GM18870 (cell line): ENCODE measurements at regions not wholly inside any gene's neighbourhood (a gene's known extent, or its start where the extent isn't known, plus 50 kb on each side); places are given as distances from the start of the nearest gene placed in this dataset.
"Not testable (repeated sequence)": the region's sequence is repeated elsewhere in the genome, so short reads cannot be mapped to it uniquely, and the experiment has no call there.

Experiments used
- ATAC-seq: cut with Tn5 transposase; IDR thresholded peaks from one replicate; pipeline ENCODE4 v1.9.1; 2021; ENCODE audit warnings: moderate library complexity; ENCODE audit not compliant: unreplicated experiment

GRCh38 chr6:167227984-167228383, 63.1 kb upstream of the UNC93A start:
- no peak for ATAC-seq

GRCh38 chr6:167229586-167229985, 61.5 kb upstream of the UNC93A start:
- ATAC-seq: no peak

GRCh38 chr6:167230288-167230687, 60.8 kb upstream of the UNC93A start:
- no peak for ATAC-seq

DNA sequence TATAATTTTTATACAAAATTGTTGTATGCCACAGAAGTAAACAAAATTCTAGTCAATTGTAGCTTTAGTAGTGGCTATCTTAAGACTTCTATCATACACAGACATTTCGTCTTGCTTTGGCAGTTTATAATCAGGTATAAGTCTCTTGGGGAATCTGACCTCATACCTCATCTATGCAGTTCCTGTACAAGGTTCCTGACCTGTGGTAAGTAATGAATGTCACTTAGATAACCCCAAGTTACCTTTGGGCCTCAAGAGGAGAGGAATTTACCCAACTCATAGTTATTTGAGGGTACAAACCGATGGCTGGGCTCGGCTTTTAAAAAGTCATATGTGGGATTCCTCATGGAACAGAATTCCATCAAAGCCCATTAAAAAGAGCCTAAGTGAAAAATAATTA, 58.8 kb upstream of the UNC93A start:
- ATAC-seq: no peak

- ATAC-seq: no peak
Measured at GRCh38 chr6:167233490-167233889, 57.6 kb upstream of the UNC93A start.

- not testable (repeated sequence) for ATAC-seq
Measured at GRCh38 chr6:167234576-167234975, 56.5 kb upstream of the UNC93A start.

GRCh38 chr6:167235005-167235404, 56.1 kb upstream of the UNC93A start:
- ATAC-seq: no peak

- ATAC-seq: no peak
Measured at GRCh38 chr6:167235421-167236238, 55.5 kb upstream of the UNC93A start.

DNA sequence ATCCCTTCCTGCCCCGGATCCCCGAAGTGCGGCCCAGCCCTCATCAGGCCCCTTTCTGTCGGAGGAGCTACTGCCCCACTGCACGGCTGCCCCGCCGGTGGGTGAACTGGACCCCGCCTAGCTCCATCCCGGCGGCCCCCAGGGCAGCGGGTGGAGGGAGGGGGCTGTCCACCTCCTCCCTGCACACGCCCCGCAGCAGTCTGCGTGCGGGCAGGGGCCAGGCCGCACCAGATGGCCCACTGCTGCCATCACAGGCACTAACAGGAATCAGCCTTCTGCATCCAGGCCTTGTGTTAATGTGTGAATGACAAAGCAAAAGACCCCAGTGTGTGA, 54.9 kb upstream of the UNC93A start:
- ATAC-seq: no peak

GRCh38 chr6:167237438-167238145, 53.5 kb upstream of the UNC93A start:
- no peak for ATAC-seq

DNA sequence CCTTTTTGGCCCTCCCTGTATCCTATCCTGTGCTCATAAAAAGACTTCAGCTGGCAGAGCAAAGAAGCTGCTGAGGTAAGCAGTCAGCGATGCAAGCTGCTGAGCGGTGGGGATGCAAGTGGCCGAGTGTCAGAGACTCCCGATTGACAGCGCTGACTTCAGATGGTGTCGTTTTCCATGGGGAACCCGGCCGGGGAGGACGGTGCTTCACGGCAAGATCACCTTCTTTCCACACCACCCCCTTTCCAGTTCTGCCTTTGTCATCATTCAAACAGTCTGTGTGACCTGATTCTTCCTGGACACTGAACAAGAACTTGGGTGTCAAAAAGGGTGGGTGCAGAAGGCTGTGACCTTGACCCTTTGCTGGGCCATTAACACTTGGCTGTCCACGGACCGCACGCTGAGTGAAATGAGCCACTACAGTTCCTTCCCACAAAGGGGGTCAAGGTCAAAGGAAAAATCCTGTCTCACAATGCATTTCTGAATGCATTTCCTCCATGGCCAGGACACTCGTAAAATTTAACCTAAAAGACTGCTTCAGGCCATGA, 52.9 kb upstream of the UNC93A start:
- ATAC-seq: no peak

DNA sequence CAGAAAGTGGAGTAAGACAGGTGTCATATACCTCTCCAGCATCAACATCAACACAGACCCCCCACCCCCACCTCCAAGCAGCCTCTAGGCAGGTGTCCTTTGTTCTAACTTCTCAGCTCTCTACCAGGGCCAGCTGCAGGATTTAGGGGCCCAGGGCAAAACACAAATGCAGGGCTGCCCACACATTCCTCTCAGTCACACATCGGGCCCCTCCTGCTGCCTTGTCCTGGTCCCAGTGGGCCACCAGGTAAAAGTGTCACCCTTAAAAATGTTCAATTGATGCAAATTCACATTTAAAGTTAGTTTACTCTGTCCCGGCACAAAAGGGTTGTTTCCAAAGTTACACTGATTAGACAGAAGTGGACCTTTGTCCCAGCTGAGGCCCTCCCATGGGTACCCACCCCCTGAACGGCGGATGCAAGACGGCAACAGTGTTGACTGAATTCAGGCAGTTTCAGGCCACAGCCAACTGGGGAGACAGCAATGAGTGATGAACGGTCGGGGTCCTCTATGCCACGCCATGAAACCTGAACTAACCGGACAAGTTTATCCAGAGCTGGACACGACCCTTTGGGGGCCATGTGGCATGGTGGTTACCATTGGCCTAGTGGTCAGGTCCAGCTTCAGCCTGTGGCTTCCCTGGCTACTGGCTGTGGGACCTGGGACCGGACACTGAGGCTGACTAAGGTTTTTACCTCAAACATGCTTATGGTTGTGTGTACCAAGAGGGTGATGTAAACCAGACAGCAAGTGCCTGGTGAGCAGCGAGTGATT, 52.2 kb upstream of the UNC93A start:
- no peak for ATAC-seq

DNA sequence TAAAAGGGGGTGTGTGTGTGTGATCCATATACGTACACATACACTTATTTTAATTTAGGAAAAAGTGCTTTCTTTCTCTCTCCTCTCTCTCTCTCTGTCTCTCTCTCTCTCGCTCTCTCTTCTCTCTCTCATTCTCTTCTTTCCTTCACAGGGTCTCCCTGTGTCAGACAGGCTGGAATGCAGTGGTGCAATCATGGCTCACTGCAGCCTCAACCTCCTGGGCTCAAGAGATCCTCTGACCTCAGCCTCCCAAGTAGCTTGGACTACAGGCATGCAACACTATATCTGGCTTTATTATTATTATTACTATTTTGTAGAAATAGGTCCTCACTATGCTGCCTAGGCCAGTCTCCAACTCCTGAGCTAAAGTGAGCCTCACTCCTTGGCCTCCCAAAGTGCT, 51.6 kb upstream of the UNC93A start:
- ATAC-seq: not testable (repeated sequence)

- no peak for ATAC-seq
Measured at GRCh38 chr6:167240034-167240541, 51.0 kb upstream of the UNC93A start.
